IPS-NIHi7 (cell line): ENCODE measurements at regions not wholly inside any gene's neighbourhood (a gene's known extent, or its start where the extent isn't known, plus 50 kb on each side); places are given as distances from the start of the nearest gene placed in this dataset.

ENCODE experiments used
- DNase-seq: peaks from one replicate; pipeline ENCODE4 v3.0.0; 2012; ENCODE audit warnings: mixed read lengths; ENCODE audit errors: extremely low spot score

DNA sequence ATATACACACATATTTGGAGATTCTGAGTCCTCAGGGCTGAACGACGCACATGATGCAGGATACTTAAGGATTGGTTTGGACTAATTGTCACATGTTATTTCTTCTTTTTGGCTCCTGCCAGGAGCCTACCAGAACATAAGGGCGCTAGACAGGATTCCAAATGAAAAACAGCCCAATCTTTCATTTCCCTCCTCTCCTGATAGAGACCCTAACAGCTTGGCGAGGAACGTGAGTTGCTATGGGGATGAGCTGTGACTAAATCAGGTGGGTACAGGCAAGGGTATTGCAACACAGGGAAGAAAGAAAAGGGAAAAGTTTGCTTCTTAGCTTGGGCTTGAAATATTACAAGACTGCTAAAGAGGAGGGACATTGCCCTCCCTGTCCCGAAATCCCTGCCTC, 109.9 kb downstream of the AIPL1 start:
- no peak for DNase-seq

DNA sequence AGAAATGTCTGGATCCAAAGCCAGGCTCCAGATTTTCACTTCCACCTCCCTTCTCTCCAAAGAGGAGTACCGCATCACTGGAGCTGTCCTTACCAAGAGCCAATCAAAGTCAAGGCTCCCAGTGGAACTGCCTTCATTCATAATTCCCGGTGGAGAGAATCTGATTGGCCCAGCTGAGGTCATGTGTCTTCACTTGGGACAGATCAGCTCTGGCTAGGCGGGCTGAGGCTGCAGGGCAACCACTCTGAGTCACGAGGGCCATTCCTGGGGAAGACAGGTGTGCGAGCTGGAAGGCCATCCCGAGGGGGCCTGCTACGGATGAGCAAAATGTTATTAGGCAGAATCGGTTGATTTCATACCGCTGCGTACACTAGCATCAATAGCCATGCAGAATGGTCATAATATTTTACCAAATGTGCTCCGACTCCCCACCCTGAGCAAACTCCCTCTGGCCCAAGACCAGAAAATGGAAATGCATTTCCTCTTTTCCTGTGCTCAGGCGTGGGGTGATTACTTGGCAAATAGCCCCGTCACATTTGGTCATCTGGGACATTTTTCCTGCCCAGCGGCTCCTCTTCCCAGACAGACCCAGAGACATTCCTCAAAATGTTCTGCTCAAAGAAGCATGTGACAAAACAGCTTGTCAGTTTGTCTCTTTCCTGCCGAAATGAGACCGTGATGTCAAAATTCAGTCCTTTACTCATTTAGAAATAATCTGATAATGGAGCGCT, 111.1 kb downstream of the AIPL1 start:
- DNase-seq: peak; percentile 53

DNA sequence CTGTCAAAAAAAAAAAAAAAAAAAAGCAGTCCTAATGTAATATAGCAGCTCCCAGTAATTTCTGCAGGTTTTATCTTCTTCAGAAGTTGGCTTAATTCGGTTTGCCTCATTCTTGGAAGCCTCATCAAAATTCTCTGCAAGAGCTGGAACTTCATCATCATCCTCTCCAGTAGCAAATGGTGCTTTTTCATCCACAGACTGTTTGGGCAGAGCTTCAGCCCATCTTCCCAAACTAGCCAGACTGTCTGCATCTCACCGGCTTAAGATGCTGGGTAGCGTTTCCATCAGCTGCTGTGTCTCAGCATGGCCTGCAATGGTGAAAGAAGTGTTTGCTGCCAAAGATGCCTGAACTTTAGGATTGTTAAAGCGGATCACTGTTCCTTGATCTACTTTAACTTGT, 112.6 kb downstream of the AIPL1 start:
- DNase-seq: no peak

DNA sequence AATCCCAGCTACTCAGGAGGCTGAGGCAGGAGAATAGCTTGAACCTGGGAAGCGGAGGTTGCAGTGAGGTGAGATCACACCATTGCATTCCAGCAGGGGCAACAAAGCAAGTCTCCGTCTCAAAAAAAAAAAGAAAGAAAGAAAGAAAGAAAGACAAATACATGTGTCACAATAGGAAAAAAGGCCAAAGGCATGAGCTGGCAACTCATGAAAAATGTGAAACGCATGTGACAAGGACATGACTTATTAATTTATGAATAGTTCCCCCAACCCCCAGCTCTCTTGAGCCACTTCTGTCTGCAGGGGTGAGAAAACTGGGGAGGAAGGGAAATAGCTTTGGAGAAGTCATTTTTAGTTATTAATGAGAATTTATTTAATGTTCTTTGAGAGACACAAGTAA, 120.6 kb downstream of the AIPL1 start:
- DNase-seq: no peak

DNA sequence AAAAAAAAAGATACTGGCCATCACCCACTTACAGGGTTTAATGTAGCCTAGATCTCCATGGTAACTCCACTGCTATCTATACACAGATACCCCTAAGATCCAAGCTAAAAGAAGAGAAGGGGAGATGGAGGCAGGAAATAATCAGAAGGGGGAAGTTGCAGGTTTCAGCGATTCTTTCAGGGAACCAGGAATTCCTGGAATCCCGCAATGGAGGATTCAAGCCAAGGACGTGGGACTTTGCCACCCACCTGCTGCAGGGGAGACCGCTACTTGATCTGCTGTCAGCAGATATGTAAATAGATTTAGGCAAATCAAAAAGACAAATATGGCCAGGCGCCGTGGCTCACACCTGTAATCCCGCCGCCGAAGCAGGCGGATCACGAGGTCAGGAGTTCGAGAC, 121.1 kb downstream of the AIPL1 start:
- no peak for DNase-seq

DNA sequence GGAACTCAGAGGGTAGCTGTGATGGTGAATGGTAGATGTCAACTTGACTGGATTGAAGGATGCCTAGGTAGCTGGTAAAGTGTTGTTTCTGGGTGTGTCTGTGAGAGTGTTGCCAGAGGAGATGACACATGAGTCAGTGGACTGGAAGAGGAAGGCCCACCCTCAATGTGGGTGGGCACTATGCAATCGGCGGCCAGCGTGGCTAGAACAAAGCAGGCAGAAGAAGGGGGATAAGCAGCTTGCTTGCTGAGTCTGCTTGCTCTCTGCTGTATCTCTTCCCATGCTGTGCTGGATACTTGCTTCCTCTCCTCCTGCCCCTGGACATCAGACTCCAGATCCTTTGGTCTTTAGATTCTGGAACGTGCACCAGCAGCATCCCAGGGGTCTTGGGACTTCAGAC, 128.1 kb downstream of the AIPL1 start:
- no peak for DNase-seq

DNA sequence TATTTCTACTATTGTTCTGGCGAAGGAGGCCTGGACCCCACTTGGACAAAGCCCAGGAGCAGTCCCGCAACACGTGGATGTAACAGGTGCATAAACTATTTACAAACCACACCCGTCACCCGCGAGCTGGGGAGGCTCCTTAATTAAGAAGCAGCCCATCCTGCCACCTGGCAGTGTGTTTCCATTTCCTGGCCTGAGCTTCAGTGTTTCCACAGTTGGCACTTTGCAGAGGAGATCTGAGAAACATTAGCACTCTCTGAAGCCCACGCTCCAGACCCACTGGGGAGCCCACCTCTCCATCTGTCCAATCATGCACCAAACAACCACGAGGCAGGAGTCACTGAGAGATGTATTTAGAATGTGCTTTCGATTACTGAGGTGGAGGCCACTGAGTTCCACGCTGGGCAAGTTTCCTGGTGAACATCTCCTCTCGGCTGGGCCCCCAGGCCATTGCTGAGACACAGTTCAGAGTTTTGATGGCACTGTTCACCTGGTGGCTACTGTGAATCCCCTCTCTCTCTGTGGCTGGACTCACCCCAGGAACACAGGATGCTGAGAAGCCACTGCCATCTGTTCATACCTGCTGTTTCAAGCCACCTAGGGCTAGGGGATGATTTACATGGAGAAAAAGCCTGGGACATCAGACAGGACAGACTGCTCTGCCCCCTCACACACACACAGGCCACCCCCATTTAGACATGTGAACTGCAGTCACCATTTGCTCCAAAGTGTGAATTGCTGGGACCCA, 129.1 kb downstream of the AIPL1 start:
- DNase-seq: no peak

DNA sequence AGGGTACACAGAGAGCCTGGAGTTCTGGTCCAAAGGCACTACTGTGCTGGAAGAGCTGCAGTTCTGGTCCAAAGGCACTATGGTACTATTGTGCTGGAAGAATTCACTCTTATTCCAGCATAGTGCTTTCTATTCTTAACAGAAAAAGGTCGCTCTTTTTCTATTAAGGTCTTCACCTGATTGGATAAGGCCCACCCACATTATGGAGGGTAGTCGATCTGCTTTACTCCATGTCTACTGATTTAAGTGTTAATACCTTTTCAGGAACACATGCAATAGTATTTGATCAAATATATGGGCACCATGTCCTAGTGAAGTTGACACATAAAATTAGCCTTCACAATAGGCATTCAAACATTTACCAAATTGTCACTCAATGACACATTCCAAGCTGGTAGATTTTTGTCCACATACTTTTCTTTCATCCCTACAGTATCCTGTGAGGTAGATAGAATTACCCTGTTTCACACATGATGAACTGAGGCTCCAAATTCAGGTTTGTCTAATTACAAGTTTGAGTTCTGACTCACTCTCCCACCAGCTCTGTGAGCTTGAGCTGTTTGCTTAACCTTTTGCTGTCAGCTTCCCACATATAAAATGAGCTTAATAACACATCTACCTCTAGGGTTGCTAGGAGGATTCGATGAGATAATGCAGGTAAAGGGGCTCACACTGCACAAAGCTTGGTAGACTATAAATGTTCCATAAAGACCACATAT, 129.9 kb downstream of the AIPL1 start:
- no peak for DNase-seq

DNA sequence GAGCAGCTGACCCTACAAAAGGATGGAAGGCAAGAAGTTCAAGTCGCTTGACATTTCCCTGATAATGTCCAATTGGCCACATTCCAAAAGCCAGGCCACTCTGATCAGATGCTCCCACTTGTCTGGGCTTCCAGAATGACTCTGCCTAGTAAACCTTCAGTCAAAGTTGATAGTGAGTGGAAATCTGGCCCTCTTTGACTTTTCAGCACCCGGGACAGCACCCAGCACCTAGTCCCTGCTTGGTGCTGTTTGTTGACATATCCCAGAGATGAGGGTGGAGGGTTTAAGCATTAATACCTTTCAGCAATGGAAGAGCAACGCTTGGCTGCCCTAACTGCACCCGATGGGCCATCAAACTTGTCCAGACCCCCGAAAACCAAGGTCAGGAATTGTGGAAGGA, 131.3 kb downstream of the AIPL1 start:
- DNase-seq: peak; percentile 84

DNA sequence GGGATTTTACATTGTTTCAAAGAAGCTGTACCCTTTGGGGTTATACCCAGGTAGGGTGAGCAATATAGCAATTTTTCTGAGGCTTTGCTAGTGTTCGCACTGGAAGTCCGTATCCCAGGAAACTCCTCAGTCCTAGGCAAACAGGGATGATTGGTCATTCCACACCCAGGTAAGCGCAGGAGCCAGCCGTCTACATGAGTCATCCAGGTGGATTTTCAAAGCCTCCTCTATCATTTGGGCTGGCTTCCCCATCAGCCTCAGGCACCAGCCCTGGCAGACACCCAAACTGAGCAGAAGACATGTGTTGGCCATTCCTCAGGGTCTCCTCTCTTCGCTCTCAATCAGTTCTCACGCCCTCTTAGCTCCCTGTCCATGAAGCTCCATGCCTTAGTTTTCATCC, 135.6 kb downstream of the AIPL1 start:
- DNase-seq: no peak

DNA sequence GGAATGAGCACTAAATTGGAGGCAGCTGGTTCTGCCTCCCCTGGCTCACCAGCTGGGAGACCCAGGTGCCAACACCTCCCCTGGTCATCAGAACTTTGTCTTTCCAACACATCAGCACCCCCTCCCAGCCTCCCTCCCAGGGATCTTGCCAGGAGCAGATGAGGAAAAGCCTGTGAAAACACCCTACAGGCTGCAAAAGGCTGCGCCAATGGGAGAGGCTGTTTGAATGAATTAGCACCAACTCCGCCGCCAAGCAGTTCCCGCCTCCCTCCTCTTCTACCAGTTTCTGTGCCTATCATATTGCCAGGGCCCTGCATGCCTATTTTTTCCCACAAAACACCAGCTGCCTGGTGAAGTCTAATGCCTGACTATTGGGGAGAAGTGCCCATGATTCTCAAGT, 137.0 kb downstream of the AIPL1 start:
- no peak for DNase-seq

DNA sequence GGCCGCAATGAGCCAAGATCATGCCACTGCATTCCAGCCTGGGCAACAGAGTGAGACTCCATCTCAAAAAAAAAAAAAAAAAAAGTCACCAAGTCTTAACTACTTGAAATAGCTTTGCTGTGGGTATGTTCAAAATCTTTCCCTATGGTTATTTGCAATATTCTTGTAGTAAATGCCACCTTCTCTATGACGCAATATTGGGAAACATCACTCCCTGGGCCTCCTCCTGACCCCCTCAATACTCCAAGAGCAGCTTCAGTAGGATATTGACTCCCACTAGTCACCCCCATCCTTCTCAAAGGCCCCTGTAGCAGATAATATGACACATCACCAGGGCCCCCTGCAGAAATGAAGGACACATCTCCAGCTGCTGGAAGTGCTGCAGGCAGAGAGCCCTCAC, 137.8 kb downstream of the AIPL1 start:
- no peak for DNase-seq

DNA sequence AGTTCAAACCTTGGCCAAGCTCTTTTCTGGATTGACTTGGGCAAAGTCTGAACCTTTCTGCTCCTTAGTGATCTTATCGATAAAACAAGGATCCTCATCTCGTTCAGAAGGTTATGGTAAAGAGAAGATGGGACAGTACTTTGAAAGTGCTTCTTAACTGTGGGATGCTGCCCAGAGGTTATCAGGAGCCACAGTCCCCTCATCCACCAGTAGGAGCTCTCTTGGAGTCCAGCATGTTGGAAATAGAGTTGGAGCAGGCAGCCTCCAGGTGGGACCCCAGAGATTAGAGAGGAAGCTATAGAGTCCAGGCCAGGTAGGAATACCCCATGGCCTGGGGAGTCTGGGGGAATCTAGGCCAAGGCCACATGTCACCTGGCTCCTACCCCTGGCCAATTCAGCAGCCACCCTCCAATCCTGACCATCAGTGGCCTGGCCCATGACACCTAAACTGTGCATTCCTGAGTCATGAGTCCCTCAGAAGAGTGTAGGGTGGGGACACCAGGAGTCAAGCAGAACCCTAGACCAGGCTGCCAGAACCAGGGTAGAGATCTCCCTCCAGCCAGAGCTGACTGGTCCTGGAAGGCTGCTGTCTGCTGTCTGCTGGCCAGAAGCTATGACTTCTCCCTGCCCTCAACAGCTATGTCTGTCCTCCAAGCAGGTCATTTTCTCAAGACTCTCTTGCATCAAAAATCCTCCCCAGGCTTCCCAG, 144.3 kb downstream of the AIPL1 start:
- DNase-seq: no peak

DNA sequence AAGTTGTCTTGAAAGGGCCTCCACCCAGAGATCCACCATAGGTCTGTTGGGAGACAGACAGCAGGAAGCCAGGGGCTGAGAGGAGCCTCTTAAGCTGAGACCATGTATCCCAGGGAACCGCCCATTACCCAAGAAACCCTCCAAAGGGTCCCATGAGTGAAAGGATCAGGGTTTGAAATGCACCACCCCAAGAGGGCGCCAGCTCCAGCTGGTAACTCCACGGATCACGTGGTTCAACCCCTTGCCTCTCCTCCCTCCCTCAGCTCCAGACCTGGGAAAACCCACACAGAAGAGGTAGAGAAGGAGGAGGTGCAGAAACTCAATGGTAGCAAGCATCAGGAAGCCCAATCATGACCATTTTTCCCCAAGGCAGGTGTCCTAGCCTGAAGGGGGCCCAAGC, 148.7 kb downstream of the AIPL1 start:
- peak; percentile 56 for DNase-seq

DNA sequence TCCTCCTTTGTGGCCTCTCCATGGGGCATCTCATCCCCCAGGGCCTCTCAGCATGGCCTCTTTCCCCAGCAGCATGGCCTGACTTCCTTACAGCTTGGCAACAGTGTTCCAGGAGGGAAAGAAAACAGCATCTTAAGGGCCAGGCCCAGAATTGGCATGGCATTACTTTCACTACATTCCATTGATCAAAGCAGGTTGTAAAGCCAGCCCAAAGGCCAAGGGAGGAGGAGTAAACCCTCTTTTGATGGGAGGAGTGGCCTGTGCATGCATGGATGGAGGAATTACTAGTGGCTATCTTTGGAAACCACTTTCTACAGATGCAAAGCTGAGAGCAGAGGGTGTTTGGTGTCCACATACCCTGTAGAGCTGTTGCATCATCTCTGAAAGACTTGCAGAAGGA, 149.4 kb downstream of the AIPL1 start:
- no peak for DNase-seq

DNA sequence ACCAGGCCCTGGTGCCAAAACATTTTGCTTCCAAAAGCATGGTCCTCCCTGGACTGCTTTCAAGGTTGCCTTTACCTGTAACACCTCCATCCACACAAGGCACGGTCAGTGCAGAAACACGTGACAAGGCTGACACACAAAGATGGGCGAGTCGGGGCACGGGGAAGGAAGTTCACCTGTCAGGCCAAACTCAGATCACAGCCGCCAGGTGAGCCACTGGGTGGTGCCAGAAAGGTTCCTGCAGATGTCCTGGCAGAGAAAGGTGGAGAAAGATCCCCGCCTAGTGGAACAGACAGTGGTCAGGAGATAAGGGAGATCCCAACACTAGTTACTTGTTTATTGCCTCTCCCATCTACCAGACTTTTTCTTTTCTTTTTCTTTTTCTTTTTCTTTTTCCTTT, 155.3 kb downstream of the AIPL1 start:
- DNase-seq: peak; percentile 89

DNA sequence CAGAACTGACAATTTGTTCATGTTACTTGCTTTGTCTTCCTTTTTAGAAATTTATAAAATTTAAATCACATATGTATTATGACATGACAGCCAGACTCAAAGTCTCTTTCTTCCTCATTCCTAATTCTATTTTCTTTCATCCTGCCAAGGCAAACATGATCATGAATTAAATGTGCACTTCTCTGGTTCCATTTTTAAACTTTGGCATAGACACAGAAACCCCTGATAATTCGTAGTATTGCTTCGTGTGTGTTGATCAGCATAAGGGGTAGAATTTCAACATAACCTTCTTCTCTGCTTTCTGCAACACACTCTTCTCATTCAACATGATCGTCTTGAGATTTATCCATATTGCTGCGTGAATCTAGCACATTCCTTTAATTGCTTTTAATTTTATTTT, 156.5 kb downstream of the AIPL1 start:
- DNase-seq: no peak

DNA sequence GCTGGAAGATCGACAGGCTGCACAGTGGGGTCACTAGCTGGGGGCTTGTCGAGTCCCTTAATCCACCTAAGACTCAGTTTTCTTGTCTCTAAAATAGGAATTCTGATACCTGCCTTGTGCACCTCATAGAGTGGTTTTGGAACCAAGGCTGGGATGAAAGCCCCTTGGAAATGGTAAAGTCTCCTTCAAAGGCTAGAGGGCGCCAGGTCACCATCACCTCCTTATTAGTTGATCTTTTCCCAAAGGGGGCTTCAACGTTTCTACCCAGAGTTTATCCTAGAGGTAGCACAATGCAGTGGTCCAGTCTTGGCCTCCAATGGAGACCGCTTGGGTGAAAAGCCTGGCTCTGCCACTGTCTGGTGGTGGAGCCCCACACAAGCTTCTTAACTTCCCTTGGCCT, 158.2 kb downstream of the AIPL1 start:
- DNase-seq: peak; percentile 53

DNA sequence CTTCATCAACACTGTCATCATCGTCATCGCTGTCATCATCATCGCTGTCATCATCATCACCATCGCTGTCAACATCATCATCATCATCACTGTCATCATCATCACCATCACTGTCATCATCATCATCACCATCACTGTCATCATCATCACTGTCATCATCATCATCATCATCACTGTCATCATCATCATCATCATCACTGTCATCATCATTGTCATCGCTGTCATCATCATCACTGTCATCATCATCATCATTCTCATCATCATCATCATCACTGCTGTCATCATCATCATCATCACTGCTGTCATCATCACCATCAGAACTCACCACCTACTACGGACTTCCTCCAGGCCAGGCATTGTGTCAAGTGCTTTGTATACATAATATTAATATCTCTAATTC, 160.6 kb downstream of the AIPL1 start:
- no peak for DNase-seq

DNA sequence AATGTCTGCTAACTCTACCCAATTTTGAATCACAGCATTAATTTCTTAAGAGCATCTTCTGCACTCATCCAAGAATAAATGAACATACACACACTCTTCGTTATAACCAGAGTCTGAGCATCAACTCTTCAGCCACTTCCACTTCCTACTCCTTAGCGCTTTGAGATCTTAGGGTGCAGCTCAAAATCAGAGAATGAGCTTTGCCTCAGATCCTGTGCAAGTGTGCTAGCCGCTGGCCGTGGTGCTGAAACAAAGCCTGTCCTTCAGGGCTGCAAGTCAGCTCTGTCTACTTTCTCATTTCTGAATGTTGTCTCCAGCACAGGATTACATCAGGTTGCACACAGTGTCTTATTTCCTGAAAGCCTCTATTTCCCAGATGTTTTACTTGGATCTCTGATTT, 165.4 kb downstream of the AIPL1 start:
- DNase-seq: peak; percentile 78

DNA sequence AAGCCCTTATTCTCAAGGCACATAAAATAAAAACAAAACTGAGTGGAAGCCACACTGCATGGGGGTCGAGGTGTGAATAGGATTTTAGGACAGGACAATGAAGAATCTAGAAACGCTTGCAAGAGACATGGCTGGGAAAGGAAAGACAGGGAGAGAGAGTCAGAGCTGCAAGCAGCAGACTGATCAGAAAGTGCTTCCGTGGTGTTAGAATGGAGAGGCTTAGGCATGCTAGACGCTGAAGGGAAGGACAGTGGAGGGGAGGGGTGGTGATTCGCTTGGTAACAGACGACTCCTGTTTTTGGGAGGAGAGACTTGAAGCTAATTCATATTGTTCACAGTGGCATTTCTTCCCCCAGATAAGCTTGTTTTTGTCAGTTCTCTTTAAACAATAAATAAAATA, 173.5 kb downstream of the AIPL1 start:
- no peak for DNase-seq

DNA sequence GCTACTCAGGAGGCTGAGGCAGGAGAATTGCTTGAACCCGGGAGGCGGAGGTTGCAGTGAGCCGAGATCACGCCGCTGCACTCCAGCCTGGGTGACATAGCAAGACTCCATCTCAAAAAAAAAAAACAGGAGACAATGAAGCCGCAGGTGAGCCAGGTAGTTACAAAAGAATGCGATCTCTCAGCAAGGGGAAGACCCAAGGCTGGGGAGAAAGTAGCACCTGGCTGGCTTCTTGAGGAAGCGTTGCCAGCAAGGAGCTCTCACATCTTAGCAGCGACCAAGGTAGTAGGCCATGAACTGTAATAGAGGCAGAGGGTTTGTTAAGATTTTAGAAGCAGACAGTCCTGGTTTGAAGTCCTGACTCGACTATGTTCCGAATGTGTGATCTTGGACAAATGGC, 175.0 kb downstream of the AIPL1 start:
- DNase-seq: no peak
